GM15510 (cell line): ENCODE measurements at regions not wholly inside any gene's neighbourhood (a gene's known extent, or its start where the extent isn't known, plus 50 kb on each side); places are given as distances from the start of the nearest gene placed in this dataset.

ENCODE experiments used
- POLR2A ChIP-seq: IDR thresholded peaks from 3 replicates; pipeline ENCODE4 v1.6.1; 2011; ENCODE audit warnings: borderline replicate concordance; ENCODE audit not compliant: insufficient read length; ENCODE audit errors: extremely low read depth

DNA sequence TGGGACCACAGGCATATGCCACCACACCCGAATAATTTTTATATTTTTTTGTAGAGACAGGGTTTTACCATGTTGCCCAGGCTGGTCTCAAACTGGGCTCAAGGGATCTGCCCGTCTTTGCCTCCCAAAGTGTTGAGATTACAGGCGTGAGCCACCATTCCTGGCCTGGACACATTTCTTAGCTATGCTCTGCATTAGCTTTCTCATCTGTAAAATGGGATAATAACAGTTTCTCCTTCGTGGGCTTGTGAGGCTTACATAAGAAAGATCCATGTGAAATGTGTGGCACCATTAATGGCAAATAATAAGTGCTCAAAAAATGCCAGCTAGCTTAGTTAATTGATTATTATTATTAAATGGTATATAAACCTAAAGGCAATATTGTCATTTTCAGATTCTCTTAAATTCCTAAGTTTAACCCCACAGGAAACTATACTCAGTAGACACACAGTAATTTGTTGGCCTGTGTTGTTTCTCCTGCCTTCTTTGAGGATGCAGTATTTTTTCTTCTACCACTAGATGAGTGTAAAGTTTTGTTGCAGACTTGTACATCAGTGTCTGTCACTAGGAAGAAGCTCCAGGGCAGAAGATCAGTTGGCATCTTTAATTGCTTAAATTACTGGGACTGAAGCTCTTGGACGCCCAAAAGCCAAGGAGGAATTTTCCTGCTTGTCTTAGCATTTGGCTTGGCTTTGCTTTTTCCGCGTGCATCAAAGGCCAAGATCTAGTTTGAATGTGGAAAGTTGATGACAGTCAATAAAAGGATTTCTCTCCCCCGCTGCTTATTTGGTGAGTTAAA lies 162.3 kb upstream of the ZNF217 start:
- no peak for TF ChIP-seq POLR2A

DNA sequence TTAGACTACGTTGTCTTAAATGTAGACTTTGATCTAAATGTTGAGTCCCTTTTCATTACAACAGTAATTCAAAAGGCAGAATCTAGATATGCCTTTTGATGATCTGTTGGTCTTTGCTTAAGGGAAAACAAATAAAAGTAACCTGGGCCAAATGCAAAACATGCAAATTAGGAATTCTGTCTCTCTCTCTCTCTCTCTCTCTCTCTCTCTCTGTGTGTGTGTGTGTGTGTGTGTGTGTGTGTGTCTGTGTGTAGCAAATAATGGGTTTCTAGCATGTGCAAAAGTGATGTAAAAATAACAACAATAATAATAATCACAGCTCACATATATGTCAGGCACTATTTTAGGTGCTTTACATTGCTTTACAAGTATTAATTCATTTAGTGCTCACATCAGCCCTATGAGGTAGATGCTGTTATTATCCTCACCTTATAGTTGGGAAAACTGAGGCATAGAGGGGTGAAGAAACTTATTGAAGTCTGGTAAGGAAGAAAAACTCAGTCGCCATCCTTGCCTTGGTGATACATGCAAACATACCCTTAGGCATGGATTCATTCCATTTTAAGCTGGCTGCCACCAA lies 160.3 kb upstream of the ZNF217 start:
- no peak for TF ChIP-seq POLR2A

DNA sequence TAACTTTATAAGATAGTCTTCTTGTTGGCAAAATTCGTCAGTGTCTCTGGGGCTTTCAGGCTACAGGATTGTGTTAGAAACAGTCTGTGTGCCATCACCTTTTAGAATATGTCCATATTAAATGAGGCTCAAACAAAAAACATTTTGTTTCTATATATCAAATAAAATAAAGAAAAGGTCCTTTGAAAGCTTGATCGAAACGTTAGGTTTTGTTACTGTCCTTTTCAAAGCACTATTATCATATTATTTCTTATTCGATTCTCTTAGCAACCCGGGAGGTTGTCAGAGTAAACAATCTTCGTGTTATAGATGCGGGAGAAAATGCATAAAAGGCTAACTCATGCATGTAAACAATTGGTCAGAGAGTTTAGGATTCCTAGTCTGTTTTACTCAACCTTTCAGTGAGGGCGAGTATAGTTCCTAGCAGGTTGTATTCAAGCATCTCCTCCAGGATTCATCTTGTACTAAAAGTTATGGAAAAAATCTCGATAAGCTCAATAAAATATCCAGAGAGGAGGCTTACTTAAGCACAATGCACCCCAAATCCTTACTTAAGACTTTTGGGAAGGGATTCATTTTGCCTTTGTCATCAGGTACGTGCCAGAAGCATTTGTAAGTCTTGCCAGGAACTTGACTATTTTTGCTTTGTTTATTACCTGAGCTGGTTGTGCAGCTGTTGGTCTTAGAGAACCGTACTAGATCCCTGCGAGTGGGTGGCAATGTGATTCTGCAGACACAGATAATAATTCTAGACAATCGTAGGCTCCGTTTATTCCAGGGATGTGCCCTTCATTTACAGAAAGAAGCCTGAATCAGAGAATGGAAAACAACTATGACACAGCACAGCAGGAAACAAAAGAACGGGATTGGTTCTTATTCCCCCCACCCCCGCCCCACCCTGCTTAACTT lies 159.6 kb upstream of the ZNF217 start:
- no peak for TF ChIP-seq POLR2A

DNA sequence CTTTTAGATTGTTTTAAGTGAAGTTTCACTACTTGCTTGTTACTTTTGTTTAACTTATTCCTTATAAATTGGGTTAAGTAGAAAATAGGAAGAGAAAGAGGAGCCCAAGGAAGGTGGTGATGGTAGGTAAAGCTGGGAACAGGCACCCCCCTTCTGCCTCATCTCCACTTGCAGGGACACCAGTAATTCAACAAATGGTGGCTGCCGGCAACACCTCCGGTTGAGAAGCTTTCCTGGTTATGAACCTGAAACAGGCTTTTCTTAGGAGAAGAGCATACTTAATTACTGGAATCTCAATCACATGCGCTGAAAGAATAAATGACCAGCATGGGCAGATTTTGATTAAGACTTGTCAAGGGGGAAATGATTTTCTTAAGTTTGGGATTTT lies 158.9 kb upstream of the ZNF217 start:
- no peak for TF ChIP-seq POLR2A

DNA sequence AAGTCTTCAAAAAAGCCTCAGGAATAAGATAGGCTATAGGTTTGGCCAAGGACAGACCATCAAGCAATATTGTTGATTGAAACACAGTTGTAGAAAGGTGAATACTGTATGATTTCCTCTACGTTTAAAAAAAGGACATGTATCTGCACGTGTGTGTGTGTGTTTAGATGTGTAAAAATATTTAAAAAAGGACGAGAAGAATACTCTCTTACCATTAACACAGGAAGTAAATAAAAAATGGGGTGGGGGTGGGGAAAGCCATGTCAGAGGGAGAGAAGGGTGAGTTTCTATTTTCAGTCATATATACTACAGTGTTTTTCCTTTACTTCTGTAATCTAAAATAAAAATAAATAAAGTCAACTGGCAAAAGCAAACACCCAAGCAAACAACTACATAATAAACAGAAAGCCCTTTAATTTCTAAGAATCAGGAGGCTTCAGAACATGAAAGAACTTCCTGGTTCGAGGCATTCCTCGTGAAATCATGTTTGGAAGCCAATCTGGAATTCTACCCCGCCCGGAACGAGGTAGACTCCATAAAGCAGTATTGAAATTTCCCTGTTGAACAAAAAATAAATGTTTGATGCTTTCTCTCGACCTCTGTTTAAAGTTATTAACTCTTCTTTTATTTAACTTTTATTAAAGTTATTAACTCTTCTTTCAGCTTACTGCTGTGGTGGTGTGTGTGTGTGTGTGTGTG lies 158.1 kb upstream of the ZNF217 start:
- TF ChIP-seq POLR2A = no peak

DNA sequence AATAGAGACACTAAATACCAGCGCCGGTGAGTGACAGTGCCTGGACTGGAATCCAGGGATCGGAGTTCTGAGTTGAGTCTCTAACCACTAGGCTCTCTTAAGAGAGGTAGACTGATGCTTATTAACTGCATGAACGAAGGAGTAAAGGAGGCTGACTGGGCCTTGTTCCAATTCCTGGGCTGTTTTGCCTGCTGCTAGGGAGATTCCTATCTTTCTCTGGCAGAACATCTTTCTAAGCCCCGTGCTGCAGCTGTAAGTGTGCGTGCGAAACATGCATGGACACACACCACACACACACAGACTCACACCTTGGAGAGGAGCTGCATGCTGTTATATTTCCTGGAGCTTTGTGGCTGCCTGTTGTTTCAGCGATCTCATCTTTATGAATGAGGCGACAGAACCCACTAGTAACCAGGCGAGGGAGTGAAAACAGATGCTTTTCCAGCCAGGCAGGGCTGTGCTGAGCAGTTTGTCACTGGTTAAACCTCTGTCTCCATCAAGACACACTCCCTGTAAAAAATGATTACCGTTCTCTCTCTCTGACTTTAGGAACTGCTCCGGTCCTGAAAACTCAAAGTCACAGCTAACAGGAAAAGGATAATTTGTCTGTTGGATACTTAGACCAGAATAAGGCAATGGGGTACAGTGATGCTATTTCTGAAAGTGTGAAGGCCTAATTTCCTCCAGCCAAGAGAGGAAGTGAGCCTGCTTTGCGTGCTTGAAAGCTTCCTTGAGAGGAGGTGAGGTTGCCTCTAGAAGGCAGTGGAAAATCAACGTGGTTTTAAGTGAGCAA lies 157.4 kb upstream of the ZNF217 start:
- TF ChIP-seq POLR2A = no peak

DNA sequence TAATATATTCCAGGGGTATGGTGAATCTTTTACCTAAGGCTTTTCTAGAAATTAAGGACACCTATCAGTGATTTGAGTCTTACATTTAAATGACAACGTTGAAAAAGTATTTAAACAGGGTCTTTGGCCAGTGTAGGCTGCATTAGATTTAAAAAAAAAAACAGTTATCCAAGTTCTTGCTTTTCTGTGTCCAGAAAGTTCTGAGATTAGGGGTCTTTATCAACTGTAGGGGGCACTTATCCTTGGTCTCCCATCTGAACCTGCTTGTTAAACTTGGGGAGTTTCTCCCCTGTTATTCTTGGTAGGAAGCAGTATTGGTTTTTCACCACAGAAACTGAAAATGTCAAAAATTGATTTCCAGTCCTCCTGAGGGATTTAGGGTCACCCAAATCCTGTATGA lies 155.9 kb upstream of the ZNF217 start:
- TF ChIP-seq POLR2A = no peak

DNA sequence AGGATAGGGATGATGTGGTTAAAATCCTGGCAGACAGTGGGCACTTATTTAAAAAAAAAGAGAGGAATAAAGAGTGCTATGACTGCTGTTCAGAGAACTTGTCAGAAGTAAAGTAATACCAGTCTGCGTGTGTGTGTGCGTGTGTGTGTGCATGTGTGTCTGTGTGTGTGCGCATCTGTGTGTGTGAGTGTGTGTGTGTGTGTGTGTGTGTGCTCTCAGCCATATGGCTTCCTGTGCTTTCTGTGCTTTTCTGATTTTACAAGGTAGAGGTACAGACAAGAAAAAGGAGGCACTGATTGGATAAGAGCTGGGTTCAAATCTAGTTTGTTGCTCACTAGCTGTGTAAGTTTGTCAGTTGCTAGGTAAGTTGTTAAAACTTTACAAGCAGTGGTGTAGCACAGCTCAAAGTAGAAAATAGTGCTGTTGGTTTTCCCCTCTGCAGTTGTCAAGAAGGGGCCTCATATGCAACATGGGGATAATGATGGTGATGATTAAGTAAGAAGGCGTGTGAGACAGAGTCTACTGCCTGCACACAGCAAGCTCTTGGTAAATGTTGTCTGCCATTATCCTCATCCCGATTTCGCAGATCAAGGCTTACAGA lies 155.3 kb upstream of the ZNF217 start:
- TF ChIP-seq POLR2A = no peak

DNA sequence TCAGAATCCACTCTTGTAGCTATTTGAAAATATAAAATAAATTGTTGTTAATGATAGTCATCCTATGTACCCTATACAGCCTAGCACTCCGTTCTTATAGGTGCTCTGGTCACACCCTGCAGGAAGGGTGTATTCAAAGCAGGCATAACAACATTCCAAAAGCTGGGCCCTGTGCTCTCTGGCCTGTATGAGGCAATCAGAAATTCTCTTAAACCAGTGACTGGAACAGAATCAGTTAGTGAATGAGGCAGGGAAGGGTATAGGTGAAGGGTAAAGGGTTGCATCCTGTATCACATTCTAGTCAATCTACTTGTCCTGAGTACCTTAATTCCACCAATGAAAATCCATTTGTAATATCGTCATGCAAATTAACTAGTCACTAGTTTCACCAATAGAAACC lies 154.5 kb upstream of the ZNF217 start:
- TF ChIP-seq POLR2A = no peak

DNA sequence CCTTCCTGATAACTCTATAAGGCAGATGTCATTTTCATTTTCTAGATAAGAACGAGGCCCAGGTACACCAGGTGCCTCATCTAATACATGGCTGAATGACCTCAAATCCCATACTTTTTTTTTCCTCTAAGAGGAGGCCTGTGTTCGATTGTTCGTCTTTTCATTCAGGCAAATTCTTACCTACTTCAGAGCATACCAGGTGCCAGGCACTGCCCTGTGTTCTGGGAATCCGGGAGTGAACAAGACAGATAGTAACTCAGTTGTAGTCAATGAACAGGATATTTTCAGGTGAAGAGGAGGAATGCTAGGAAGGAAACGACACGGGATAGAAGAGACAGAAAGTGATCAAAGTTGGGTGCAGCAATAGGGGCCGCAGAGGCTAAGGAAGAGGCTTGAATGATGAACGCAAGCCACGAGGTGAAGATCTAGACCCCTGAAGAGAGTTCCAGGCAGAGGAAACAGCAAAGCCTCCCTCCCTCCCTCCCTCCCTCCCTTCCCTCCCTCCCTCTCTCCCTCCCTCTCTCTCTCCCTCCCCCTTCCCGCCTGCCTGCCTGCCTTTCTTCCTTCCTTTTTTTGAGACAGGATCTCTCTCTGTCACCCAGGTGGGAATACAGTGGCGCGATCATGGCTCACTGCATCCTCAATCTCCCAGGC lies 150.1 kb upstream of the ZNF217 start:
- TF ChIP-seq POLR2A = no peak

DNA sequence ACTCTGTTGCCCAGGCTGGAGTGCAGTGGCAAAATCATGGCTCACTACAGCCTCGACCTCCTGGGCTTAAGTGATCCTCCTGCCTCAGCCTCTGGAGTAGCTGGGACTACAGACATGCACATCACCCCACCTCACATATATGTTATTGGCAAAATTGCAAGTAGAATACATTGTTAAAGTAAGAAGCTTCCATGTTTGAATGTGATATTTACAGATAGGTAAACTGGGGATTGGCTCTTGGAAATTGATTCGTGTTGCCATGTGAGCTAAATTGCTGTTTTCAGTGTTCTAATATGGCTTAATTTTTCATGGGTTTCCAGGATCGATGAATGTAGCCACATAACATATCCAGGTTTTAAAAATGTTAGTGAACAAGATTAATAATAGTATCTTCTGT lies 149.0 kb upstream of the ZNF217 start:
- no peak for TF ChIP-seq POLR2A

DNA sequence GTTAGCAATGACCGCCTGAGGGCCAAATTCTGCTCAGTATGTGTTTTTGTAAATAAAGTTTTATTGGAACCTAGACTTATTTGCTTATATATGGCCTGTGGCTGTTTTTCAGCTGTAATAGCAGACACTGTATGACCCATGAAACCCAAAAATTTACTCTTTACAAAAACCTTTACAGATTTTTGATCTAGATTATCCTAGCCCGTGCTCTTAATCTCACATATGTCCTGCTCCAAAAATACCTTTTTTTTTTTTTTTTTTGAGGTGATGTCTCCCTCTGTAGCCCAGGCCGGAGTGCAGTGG lies 148.0 kb upstream of the ZNF217 start:
- TF ChIP-seq POLR2A = no peak

DNA sequence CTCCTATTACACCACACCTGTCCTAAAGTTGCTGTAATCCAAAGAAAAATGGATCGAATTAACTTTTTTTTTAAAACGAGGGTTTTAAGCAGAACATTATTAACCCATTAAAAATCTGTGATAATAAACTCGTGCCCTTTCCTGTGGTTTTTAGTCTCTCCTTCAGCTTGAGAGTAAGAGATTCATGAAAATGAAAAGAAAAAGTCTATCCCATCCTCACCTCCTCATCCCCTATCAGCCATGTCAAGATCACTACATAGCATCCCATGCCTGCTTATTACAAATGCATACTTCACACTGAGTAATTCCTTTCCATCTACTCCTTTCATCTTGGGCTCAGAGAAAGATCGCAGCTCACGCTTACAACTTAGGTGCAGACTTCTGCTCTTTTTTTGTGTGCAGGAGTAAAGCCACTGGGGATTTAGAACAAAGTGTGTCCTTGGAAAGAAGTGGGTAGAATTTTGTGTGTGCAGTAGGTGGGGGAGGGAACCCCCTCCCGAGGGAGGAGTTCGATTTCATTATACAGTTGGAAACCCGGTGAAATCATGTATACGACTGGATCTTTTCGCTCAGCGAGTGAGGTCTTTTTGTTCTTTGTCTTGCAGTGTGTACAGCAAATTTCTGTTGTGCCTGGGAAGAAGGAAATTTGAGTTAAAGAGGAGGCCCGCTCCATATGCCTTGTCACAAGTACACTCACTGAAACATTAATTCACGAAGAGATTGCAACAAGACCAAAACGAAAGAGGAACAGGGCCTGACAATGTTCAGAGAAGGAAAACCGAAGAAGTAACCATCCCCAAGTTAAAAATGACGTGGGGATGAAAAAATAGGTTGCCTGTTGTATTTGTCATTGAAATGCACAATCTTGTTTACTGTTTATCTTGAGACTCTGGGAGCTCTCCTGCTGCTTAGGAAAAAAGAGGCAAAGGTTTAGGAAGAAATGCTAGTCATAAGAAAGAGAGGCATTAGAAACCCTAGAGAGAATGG lies 146.5 kb upstream of the ZNF217 start:
- TF ChIP-seq POLR2A = no peak
